MM.1S (cell line): ENCODE measurements at regions not wholly inside any gene's neighbourhood (a gene's known extent, or its start where the extent isn't known, plus 50 kb on each side); places are given as distances from the start of the nearest gene placed in this dataset.

Experiments
- EZH2phosphoT487 ChIP-seq: fragments of 300-600 bp; sonication (generic); IDR thresholded peaks from 2 replicates; pipeline ENCODE4 v1.6.1; 2018; ENCODE audit warnings: antibody characterized with exemption, low read length
- TF ChIP-seq, protein P1 (sequence below): fragments of 300-600 bp; sonication (generic); IDR thresholded peaks from 2 replicates; pipeline ENCODE4 v1.5.1; 2016; ENCODE audit warnings: antibody characterized with exemption, low read length, mixed read lengths

DNA sequence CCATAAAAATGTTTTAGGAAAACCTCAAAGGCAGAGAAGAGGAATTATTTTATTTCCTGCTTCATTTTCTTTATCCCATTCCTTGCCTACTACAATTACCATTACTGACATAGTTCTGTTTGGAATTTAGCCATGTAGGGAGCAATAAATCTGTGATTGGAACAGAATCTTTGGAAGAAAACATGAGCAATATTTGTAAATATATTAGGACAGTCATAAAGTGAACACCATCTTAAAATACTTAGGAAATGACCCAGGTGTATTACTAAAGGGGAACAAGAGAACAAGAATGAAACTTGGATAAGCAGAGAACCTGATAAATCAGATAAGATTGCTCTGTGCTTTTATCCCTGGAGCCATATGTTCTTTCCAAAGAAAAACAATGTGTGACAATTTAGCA lies 1326.0 kb upstream of the FLRT2 start:
- TF ChIP-seq, protein P1, sequence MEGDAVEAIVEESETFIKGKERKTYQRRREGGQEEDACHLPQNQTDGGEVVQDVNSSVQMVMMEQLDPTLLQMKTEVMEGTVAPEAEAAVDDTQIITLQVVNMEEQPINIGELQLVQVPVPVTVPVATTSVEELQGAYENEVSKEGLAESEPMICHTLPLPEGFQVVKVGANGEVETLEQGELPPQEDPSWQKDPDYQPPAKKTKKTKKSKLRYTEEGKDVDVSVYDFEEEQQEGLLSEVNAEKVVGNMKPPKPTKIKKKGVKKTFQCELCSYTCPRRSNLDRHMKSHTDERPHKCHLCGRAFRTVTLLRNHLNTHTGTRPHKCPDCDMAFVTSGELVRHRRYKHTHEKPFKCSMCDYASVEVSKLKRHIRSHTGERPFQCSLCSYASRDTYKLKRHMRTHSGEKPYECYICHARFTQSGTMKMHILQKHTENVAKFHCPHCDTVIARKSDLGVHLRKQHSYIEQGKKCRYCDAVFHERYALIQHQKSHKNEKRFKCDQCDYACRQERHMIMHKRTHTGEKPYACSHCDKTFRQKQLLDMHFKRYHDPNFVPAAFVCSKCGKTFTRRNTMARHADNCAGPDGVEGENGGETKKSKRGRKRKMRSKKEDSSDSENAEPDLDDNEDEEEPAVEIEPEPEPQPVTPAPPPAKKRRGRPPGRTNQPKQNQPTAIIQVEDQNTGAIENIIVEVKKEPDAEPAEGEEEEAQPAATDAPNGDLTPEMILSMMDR, result no peak
- TF ChIP-seq EZH2phosphoT487, result no peak
